Fibroblast of gingiva (primary cell): ENCODE measurements at regions not wholly inside any gene's neighbourhood (a gene's known extent, or its start where the extent isn't known, plus 50 kb on each side); places are given as distances from the start of the nearest gene placed in this dataset.

Experiments
- DNase-seq: peaks from one replicate; pipeline ENCODE4 v3.0.0-alpha.2; 2011; ENCODE audit warnings: low read depth

DNA sequence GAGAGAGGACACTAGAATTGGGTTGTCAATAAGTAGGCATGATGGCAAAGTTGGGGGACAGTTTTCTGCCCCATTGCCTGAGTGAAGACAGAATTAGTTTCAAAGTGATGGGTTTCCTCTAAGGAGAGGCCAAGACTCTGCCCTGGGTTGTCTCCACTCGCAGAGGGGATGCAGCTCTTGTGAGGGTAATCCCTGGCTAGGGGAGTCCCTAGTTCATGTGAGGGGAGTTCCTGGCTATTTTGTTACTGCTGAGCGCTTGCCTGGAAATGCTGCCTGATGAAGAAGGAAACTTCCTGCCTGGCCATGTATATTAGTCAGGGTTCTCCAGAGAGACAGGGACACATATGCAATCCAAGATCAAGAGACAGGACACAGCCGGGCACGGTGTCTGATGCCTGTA, 501.5 kb downstream of the BCL11A start:
- DNase-seq: no peak

DNA sequence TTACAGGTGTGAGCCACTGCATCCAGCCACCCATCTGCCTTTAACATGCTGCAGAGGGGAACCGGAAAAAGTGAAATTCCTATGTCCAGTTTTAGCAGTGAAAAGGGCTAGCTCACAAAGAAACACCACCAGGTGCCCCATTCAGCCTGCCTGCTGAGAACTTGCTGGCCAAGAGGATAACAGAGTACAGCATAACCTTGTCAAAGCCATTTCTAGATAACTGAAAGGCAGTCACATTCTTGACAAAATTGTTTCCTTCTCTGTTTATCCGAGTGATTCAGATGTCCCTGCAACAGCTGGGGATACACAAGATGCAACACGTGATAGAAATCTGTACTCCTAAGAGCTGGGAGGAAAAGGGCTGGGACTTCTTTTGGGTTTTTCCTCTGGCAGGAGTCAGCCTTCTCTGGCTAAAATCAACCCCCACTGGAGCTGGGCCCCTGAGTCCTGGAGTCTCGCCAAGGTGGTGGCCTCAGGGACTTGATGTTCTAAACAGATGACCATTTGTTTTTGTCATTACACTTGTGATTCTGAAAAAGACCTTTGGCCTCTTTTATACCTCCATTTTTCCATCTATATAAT, 505.4 kb downstream of the BCL11A start:
- DNase-seq: no peak

DNA sequence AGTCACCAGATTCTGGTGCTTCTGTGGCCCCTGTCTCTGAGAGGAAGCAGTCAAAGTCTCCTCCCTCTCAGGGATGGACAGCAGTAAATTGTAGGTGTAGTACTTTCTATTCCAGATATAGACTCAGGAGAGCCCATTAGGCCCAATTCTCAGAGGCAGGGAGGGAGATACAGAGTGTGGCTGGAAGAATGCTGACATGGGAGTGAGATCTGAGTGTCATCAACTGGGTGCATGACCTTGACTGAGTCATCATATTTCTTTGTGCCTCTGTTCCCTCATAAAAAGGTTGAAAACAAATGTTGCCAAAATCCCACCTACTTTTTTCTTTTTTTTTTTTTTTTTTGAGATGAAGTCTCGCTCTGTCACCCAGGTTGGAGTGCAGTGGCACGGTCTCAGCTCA, 506.1 kb downstream of the BCL11A start:
- no peak for DNase-seq

DNA sequence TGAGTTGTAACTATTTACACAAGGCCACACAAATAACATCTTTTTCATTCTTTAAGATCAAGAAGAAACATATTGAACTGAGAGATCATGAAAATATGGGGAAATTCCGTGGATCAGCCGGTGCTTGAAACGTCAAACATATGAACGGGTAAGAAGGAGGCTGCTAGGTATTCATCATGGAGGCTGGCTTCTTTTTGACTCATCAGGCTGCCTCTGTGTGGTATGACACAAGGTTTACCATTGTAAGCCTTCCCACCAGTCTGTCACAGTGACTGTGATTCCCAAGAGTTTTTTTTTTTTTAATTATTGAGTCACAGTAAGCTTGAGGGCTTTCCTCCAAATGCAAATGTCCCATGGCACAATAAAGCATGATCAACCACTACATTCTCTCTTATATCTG, 506.9 kb downstream of the BCL11A start:
- no peak for DNase-seq

DNA sequence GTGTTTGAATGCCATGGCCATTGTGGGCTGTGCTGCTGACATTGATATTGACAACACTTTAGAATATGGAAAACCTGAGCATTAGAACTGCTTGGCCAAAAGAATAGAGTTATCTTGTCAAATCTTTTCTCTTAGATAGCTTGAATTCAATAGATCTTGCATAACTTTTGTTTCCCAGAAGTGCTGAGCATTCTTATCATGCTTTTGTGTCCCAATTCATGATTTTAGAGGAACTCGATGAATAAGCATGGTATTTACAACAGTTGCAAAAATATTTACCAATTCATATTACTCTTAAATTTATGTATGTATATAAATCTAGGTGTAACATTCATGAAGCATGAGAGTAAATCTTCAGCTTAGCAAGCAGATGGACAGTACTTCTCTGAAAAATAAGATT, 508.0 kb downstream of the BCL11A start:
- DNase-seq: no peak

DNA sequence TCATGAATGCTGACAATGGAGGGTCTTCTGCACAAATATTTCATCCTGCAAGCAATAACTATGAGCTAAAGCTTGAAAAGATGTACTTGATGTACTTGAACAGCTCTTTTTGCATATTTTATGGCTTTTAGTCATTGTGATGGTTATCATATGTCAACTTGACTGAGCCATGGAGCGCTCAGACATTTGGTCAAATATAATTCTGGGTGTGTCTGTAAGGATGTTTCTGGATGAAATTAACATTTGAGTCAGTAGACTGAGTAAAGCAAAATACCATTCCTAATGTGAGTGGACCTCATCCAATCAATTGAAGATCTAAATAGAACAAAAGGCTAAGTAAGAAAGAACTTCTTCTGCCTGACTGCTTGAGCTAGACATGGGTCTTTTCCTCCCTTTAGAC, 509.0 kb downstream of the BCL11A start:
- no peak for DNase-seq

DNA sequence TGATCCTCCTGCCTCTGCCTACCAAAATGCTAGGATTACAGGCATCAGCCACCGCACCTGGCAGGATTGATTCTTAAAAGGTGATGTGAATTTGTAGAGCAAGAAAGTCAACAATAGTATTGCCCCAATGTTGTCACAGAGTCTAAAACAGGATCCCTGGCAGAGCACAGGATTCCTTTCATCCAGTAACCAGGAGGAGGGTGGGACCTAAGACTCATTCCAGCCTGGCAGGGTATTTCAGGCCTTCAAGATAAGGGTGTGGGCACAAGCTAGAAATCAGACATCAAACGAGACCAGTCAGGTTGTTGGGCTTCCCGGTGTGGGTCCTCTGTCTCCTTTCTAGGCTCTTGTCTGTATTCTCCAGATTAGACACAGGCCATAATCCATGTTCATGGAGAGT, 511.4 kb downstream of the BCL11A start:
- DNase-seq: no peak

DNA sequence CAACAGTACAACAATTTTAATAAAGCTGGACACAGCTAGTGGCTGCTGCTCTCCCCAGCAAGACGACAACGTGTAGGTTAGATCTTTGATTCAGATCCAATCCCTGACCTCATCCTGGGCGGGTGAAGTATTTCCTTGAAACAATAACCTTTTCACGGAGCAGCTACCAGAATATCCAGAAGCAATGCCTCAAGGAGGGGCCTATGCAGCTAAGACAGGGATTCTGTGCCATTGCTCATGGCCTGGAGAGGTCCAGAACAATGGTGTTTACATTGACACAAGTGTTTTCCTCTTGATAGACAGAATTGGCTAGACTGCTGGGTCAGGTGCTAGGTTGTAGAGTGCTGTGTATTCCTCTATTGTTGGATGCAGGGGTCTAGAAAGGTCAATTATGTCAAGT, 520.1 kb downstream of the BCL11A start:
- DNase-seq: no peak

DNA sequence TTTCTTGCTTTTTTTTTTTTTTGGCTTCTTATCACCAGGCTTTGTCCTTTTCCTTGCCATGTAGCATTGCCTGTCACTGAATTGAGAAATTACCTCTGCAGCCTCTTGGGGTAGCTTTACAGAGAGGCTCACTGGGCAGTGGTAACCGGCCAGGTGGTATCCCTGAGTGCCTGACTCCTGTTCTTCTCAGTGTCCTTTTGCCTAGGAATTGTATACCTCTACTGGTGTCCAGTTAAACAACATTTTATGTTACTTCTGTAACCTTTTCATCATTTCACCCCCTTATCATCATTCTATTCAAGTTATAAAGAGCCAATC, 523.9 kb downstream of the BCL11A start:
- DNase-seq: no peak

DNA sequence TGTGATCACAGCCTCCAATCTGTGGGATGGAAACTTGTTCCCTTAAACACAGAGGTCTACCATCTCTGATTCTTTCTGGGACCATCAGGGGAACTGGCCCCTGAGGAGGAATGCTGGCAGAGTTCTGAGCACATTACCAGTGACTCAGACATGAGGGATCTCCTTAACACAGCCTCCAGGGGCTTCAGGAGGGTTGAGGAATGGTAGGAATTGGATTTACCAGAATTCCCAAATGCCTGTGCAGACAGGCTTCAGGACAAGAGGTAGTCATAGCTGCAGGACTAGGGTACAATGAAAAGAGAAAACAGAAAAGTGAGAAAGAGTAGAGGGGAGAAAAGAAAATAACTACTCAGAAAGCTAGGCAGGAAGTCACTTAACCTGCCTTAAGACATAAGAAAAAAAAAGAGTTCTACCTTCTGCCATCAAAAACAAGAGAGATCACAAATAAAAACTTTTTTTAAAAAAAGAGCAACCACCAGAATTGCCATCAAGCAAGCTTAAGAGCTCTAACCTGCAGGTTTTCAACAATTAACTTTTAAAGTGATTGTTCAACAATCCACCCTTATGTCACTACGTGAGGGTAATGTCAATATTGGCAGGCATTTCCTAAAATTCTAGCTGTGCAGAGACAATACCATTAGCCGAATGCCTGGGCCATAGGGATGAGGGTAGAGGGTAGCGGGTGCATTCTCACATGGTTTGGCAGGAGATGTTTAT, 524.4 kb downstream of the BCL11A start:
- DNase-seq: no peak

DNA sequence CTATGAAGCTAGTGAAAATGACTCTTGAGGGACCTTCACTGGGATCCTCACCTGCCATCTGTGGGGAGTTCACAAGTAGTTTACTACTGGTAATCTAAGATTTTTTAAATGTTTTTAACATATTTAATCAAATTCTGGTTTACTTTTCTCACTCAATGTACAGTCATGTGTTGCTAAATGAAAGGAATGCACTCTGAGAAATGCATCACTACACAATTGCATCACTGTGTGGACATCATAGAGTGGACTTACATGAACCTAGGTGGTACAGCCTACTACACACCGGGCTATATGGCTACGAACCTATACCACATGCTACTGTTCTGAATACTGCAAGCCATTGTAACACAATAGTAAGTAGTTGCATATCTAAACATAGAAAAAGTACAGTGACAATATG, 528.0 kb downstream of the BCL11A start:
- no peak for DNase-seq

DNA sequence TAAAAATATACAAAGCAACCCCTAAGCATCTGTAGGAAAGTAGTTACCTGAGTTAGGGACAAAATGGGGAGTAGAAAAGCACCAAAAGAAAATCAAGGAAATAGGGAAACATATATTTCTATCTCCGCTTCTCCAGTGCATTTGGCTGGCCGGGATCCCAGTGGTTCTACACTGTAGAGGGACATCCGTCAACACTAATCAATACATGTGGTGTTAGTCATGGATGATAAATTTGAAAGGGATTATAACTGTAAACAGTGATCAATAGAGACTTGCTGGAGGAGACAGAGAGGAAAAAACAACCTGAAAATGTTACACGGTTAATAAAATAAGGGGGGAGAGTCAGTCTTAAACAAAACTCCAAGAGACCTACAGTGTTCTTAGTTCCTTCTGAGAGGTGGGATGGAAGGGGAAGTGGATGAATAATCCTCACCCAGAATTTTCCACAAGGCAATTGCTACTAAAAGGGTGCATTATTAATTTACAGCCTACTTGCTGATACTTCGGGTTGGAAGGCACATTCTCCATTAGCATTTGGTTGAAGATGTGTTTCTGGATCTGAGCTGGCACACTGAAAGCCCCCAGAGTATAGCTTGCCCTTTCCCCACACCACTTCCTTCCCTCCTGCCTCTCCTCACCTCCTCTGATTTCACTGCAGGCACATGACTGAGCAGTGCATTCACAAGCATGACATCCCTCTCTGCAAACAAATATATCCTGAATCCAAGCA, 530.0 kb downstream of the BCL11A start:
- DNase-seq: no peak

DNA sequence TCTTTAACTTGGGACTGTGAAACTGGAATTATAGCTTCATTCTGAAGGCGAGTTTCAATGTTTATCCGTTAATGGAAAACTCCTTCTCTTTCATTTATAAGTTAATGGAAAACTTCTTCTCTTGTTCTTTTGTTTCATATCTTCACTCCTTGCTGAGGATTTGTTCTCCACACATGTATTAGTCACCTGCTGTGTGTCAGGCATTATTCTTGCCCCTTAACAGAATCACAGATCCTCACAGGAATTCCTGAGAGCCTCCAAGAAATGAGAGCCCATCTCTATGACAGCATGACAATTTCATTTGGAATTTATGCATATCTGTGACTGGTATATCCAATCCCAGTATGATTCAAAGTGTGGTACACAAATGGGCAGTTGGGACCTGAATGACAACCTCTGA, 545.8 kb downstream of the BCL11A start:
- no peak for DNase-seq

DNA sequence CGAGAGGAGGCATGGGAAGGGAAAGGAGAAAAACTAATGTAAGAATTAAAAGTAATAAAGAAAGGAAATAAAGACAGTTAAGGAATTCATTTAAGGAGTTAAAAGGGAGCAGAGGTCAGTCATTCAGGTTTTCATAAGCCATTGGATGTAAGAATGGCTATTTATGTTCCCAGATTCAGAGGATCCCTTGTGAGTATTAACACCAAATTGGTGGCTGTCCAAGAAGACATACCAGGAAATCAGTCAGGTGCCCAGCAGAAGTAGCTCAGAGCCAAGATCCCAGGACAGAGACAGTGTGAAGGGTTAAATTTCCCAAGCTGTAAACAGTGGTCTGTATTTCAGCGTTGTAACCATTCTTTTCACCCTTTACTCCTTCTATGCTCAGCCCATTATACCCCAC, 550.4 kb downstream of the BCL11A start:
- DNase-seq: no peak

DNA sequence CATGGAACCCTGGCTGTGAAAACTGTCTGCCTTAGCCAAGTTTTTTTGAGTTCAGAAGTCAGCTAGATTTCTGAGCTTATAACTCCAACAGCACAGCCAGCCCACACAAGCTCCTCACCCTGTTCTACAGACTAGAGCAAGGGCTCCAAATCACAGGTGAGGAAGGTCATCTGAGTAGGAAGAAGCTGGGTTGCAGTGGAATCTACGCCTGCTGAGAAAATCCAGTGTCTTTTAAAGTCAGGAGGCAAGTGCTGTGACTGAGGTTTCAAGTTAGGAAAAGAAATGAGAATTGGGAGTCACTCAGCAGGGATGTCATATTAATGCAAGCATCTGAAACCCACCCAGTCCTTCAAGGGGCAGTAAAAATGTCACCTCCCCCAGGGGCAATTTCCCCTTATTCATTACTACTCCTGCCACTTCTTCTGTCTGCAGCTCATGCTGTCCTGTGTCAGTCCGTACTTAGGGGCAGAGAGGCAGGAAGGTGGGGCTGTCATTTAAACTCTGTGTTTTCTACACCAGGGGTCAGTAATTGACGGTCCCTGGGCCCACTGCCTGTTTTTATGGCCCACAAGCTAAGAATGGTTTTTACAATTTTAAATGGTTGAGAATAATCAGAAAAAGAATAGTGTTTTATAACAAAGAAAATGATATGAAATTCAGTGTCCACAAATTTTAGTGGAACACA, 551.1 kb downstream of the BCL11A start:
- no peak for DNase-seq

DNA sequence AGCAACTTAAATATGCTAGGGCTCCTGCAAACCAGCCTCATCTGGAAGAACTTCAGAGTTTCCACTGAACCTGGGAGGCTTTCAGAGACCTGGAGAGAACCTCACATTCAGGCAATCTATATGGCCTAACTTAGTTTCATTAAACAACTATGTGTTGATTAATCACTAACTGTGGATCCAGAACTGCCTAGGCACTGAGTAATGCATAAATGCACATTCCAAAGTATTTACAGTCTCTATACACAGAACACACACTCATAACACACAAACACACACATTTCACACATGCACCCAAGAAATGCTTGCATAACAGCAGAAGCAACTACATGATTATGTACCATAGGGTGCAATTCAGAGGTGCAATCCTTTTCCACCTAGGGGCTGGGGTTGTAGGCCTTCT, 552.8 kb downstream of the BCL11A start:
- DNase-seq: no peak

DNA sequence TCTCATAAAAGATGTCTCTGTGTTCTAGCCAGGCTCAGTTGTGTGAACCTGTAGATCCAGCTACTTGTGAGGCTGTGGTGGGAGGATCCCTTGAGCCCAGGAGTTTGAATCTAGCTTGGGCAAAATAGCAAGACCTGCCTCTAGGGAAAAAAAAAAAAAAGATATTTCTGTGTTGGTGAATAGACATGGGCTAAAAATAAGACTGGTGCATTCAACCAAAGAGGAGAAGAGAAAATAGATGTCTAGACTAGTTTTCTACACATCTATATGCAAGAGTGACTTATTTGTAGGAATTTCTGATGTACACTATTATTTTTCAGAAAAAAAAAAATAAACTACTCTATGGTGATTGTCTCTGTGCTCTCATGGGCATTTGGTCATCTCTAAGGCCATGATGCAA, 555.1 kb downstream of the BCL11A start:
- no peak for DNase-seq

DNA sequence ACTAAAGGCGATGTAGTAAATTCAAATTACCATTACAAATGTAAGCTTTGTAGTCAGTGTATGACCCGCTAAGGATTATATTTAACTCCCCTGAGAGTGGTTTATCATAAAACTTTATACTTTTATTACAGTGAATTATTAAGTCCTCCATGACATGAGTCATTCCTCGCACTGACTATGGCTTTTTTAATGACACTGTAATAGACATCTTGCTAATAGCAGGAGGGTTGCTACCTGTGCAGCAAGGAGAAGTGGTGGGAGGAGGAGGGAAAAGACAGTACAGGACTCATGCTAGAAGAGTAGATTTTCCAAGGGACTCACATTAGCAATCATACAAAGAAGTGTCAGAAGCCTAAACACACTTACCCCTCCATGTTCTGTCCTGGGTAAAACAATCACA, 556.1 kb downstream of the BCL11A start:
- DNase-seq: no peak

DNA sequence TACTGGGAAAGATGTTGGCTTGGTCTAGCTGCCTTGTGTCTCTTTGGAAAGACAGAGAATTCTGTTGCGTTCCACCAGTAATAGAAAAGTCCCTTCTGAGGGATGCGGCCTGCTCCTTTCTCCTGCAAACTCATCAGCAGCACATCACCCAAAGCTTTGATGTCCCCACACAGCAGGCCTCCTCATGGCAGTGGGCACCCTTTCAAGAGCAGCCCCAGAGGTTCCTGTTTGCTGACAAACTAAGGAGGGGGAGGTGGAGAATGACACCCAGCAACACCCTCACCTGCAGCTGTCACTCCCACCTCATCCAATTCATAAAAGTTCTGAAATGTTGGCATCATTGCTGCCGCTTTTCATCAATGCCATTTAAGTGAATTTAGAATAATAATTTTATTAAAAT, 556.6 kb downstream of the BCL11A start:
- DNase-seq: no peak

DNA sequence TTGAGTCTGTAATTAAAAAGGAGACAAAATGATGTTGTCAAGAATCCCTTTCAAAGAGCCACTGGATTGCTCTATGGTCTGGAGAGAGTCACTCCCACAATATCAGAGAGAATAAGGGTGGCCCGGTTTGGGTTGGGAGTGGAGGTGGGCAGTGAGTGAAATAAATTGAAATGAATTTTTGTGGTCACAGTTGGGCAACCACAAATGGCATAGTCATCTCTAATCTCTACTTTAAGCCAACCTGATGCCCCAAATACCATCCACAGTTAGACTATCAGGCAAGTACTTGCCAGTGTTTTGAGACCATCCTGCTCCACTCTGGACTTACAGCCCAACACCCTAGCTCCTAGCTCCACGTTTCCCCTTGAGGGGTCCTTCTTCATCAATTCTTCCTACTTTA, 559.7 kb downstream of the BCL11A start:
- no peak for DNase-seq

DNA sequence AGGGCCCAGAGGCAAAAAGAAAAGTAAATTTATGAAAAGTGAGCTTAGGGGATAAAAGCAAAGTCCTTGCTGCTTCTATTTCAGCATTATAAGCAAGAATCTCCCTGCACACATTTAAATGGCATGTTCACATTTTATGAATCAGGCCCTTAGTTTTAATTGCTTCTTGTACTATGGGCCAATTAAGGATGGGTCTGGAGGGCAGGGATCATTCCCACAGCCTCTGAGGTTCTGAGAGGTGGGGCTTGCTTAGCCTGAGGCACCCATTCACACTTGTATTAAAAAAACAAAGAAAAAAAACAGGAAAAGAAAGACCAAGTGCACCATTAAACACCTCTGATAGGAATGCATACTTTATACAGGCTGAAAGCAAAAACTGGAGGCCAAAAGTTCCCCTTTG, 565.1 kb downstream of the BCL11A start:
- no peak for DNase-seq

DNA sequence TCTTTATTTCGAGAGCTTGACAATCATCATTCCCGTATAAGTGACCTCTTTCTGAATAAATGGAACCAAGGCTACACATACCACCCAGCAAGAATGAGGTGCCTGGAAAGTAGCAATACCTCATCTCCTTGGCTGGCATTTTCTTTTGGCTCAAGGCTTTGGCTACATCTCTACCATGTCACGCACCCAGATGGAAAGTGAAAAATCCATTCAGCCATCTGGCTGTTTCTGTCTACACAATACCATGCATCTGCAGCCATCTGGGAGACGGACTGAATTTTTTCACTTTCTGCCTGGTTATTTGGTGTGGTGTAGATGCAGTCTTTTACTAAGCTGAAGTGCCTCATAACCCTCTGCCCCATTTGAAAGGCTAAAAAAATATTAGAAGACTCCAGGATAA, 566.9 kb downstream of the BCL11A start:
- DNase-seq: no peak

DNA sequence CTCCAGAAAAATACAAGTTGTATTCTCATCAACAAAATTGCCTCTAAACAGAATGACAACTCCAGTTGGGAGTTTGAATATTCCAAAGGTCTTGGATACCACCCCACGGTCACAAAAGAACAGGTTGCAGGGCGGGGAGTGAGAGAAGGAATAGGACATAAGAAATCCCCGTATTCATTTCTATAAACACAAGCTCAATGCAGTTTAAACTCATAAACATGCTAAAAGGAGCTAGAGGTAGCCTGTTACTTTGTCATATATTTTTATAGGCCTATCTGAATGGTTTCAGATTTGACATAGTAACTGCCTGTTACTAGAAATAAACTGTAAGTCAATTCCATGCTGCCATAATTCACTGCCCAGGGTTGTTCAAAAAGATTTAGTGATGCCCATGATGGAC, 567.5 kb downstream of the BCL11A start:
- no peak for DNase-seq
